ENCODE measurements at regions not wholly inside any gene's neighbourhood (a gene's known extent, or its start where the extent isn't known, plus 50 kb on each side); places are given as distances from the start of the nearest gene placed in this dataset.

- Histone ChIP-seq H3K79me2 (ENCODE audit: insufficient read depth, low read depth, low read length) (no peaks in the 10 kb centered on the region), H4K20me1 (ENCODE audit: insufficient read depth, low read length) (no peaks in the 10 kb centered on the region), H3K4me2 (ENCODE audit: low read length) (no peak overlapping the region), H3K27ac (ENCODE audit: low read depth, low read length, poor library complexity, severe bottlenecking) (no peak overlapping the region), H3K36me3 (ENCODE audit: insufficient read depth, low read length) (no peaks in the 10 kb centered on the region), H3K4me3 (ENCODE audit: low read depth, low read length, poor library complexity, severe bottlenecking) (no peak overlapping the region), H3K9me2 (ENCODE audit: insufficient read depth, low read length) (no peaks in the 10 kb centered on the region), H3K4me1 (ENCODE audit: insufficient read depth, low read length, poor library complexity, severe bottlenecking) (no peaks in the 10 kb centered on the region), H2AFZ (ENCODE audit: low read length) (no peak overlapping the region), H3K9me3 (ENCODE audit: low read length) (no peaks in the 10 kb centered on the region)
- no TSS peak for BruUV-seq (replicated peaks)
- ChIA-PET POLR2A (no interaction called here), CTCF (ENCODE audit: unreplicated experiment) (no interaction called here)
- TF ChIP-seq CTCF (conservative IDR thresholded peaks at IDR 0.05; ENCODE audit: low read length) (no peak), EZH2phosphoT487 (IDR thresholded peaks at IDR 0.05; ENCODE audit: borderline replicate concordance, low read depth, low read length) (no peak)
- intact Hi-C loops (cut with micrococcal nuclease; ENCODE audit: unreplicated experiment), result no loop called here
- DNase-seq (ENCODE audit: low spot score), result no peak
These were observed 119.1 kb downstream of the CHST1 start for GRCh38 chr11:45546366-45546765.

- TF ChIP-seq EZH2phosphoT487 (IDR thresholded peaks at IDR 0.05; ENCODE audit: borderline replicate concordance, low read depth, low read length) (no peak), CTCF (conservative IDR thresholded peaks at IDR 0.05; ENCODE audit: low read length) (no peak)
- Histone ChIP-seq H4K20me1 (ENCODE audit: insufficient read depth, low read length) (no peaks in the 10 kb centered on the region; the same call in 1 of the 2 replicates), H3K9me3 (ENCODE audit: low read length) (no peaks in the 10 kb centered on the region), H3K4me3 (ENCODE audit: low read depth, low read length, poor library complexity, severe bottlenecking) (no peak overlapping the region), H2AFZ (ENCODE audit: low read length) (no peak overlapping the region), H3K27ac (ENCODE audit: low read depth, low read length, poor library complexity, severe bottlenecking) (no peak overlapping the region), H3K4me1 (ENCODE audit: insufficient read depth, low read length, poor library complexity, severe bottlenecking) (no peaks in the 10 kb centered on the region), H3K9me2 (ENCODE audit: insufficient read depth, low read length) (no peaks in the 10 kb centered on the region), H3K36me3 (ENCODE audit: insufficient read depth, low read length) (no peaks in the 10 kb centered on the region), H3K4me2 (ENCODE audit: low read length) (no peak overlapping the region), H3K79me2 (ENCODE audit: insufficient read depth, low read depth, low read length) (no peaks in the 10 kb centered on the region)
- intact Hi-C loops (cut with micrococcal nuclease; ENCODE audit: unreplicated experiment), result no loop called here
- BruUV-seq (replicated peaks), result no TSS peak
- ChIA-PET CTCF (ENCODE audit: unreplicated experiment) (no interaction called here), POLR2A (no interaction called here)
- no peak for DNase-seq (ENCODE audit: low spot score)
These were observed 120.6 kb downstream of the CHST1 start for GRCh38 chr11:45544826-45545225.

GRCh38 chr11:45543808-45544422 lies 121.5 kb downstream of the CHST1 start:
- Histone ChIP-seq H3K4me2 (ENCODE audit: low read length) (no peak overlapping the region), H4K20me1 (ENCODE audit: insufficient read depth, low read length) (no peaks in the 10 kb centered on the region; the same call in 1 of the 2 replicates), H3K9me3 (ENCODE audit: low read length) (no peaks in the 10 kb centered on the region), H3K36me3 (ENCODE audit: insufficient read depth, low read length) (no peaks in the 10 kb centered on the region), H3K27ac (ENCODE audit: low read depth, low read length, poor library complexity, severe bottlenecking) (no peak overlapping the region), H3K4me3 (ENCODE audit: low read depth, low read length, poor library complexity, severe bottlenecking) (no peak overlapping the region), H2AFZ (ENCODE audit: low read length) (no peak overlapping the region), H3K79me2 (ENCODE audit: insufficient read depth, low read depth, low read length) (no peaks in the 10 kb centered on the region), H3K9me2 (ENCODE audit: insufficient read depth, low read length) (no peaks in the 10 kb centered on the region), H3K4me1 (ENCODE audit: insufficient read depth, low read length, poor library complexity, severe bottlenecking) (no peaks in the 10 kb centered on the region)
- CTCF ChIA-PET (ENCODE audit: unreplicated experiment), result no interaction called here
- intact Hi-C loops (cut with micrococcal nuclease; ENCODE audit: unreplicated experiment), result no loop called here
- TF ChIP-seq CTCF (conservative IDR thresholded peaks at IDR 0.05; ENCODE audit: low read length), result no peak
- no peak for TF ChIP-seq EZH2phosphoT487 (IDR thresholded peaks at IDR 0.05; ENCODE audit: borderline replicate concordance, low read depth, low read length)
- POLR2A ChIA-PET, result no interaction called here
- peak; percentile 2 for DNase-seq (ENCODE audit: low spot score)
- BruUV-seq (replicated peaks), result no TSS peak
